ENCODE measurements at regions not wholly inside any gene's neighbourhood (a gene's known extent, or its start where the extent isn't known, plus 50 kb on each side); places are given as distances from the start of the nearest gene placed in this dataset.

DNA sequence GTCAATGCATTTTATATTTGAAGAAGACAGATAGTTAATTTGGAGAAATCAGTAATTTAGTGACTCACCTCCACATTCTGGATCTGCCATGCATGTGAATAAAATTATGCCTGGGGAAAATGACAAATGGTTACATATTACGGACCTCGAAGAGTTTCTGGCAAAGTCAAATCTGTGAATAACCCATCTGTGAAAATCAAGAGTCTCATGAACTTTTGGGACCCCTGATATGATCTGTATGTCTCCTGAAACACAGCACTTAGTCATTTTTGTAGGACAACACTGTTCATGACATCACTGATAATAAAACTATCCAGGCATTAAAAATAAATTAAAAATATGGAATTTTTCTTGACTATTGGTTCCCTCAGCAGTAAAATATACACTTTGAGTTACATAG is 584.5 kb downstream of the TLE4 start:
- Histone ChIP-seq H3K4me3 (ENCODE audit: low read length) (no peak overlapping the region), H3K4me2 (ENCODE audit: low read length) (no peak overlapping the region), H4K20me1 (ENCODE audit: control insufficient read depth, insufficient read depth, low read depth, low read length) (no peaks in the 10 kb centered on the region), H3K79me2 (ENCODE audit: control insufficient read depth, low read length) (no peaks in the 10 kb centered on the region), H3K9me3 (ENCODE audit: control insufficient read depth, insufficient read depth, low read length) (no peaks in the 10 kb centered on the region), H3K9me2 (replicated peaks; ENCODE audit: control insufficient read depth, low read length) (no peaks in the 10 kb centered on the region), H3K27ac (ENCODE audit: low read depth, low read length) (no peak overlapping the region), H3K4me1 (ENCODE audit: control insufficient read depth, low read length) (0 out of 2 replicates have a peak, but pooled peaks cover 5% of the 10 kb centered on the region), H3F3A (ENCODE audit: control insufficient read depth, insufficient read depth) (no peaks in the 10 kb centered on the region), H3K27me3 (ENCODE audit: control insufficient read depth, low read length) (no peaks in the 10 kb centered on the region), H3K36me3 (ENCODE audit: control insufficient read depth, low read length) (no peaks in the 10 kb centered on the region)
- TF ChIP-seq, protein P1, sequence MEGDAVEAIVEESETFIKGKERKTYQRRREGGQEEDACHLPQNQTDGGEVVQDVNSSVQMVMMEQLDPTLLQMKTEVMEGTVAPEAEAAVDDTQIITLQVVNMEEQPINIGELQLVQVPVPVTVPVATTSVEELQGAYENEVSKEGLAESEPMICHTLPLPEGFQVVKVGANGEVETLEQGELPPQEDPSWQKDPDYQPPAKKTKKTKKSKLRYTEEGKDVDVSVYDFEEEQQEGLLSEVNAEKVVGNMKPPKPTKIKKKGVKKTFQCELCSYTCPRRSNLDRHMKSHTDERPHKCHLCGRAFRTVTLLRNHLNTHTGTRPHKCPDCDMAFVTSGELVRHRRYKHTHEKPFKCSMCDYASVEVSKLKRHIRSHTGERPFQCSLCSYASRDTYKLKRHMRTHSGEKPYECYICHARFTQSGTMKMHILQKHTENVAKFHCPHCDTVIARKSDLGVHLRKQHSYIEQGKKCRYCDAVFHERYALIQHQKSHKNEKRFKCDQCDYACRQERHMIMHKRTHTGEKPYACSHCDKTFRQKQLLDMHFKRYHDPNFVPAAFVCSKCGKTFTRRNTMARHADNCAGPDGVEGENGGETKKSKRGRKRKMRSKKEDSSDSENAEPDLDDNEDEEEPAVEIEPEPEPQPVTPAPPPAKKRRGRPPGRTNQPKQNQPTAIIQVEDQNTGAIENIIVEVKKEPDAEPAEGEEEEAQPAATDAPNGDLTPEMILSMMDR (IDR thresholded peaks at IDR 0.05; ENCODE audit: low read depth, low read length, poor library complexity, severe bottlenecking) = no peak
- TF ChIP-seq EZH2phosphoT487 (IDR thresholded peaks at IDR 0.05; ENCODE audit: borderline replicate concordance, low read length) = no peak

DNA sequence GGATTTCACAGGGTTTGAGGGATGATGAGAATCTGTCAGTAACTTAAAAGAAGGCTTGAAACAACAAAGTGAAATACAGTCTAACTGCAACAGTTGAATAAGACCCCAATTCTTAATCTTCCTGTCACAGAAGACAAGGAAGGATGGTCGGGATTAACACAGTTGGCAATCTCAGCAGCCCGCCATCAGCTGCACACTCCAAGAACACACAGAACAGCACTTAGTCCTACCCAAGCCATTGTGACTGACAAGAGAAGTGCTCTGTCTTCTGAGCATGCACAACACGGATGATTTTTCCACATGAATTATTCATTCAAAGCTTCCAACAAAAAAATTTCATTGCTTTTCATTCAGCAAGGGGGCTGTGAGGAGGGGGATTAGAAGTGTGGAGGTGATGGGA is 576.1 kb downstream of the TLE4 start:
- Histone ChIP-seq H3K9me2 (replicated peaks; ENCODE audit: control insufficient read depth, low read length) (no peaks in the 10 kb centered on the region), H3K36me3 (ENCODE audit: control insufficient read depth, low read length) (no peaks in the 10 kb centered on the region), H4K20me1 (ENCODE audit: control insufficient read depth, insufficient read depth, low read depth, low read length) (no peaks in the 10 kb centered on the region), H3K4me1 (ENCODE audit: control insufficient read depth, low read length) (no peaks in the 10 kb centered on the region), H3K27me3 (ENCODE audit: control insufficient read depth, low read length) (no peaks in the 10 kb centered on the region), H3K79me2 (ENCODE audit: control insufficient read depth, low read length) (no peaks in the 10 kb centered on the region), H3F3A (ENCODE audit: control insufficient read depth, insufficient read depth) (no peaks in the 10 kb centered on the region), H3K27ac (ENCODE audit: low read depth, low read length) (no peak overlapping the region), H3K4me2 (ENCODE audit: low read length) (no peak overlapping the region), H3K4me3 (ENCODE audit: low read length) (no peak overlapping the region), H3K9me3 (ENCODE audit: control insufficient read depth, insufficient read depth, low read length) (no peaks in the 10 kb centered on the region)
- no peak for TF ChIP-seq EZH2phosphoT487 (IDR thresholded peaks at IDR 0.05; ENCODE audit: borderline replicate concordance, low read length)
- TF ChIP-seq, protein P1 (IDR thresholded peaks at IDR 0.05; ENCODE audit: low read depth, low read length, poor library complexity, severe bottlenecking) = no peak

DNA sequence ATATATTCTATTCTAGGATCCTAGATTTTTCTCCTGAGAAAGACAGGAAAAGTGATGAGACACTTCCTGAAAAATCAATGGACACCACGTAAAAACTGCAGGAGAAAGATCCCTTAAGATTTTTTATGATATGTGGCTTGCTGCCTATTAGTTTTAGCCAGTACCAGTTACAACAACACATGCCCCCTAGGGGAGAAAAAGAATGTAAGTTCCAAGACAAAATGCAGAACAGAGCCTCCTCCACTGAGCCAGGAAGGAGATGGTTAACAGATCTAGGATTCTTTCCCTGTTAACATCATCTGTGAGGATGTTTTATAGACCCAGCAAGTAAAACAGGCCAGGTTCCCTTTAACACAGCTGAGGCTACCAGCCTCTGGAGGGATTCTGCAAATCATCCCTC is 574.7 kb downstream of the TLE4 start:
- Histone ChIP-seq H3K27ac (ENCODE audit: low read depth, low read length) (no peak overlapping the region), H3K4me2 (ENCODE audit: low read length) (no peak overlapping the region), H3K9me3 (ENCODE audit: control insufficient read depth, insufficient read depth, low read length) (no peaks in the 10 kb centered on the region), H3K27me3 (ENCODE audit: control insufficient read depth, low read length) (no peaks in the 10 kb centered on the region), H3K79me2 (ENCODE audit: control insufficient read depth, low read length) (no peaks in the 10 kb centered on the region), H3K36me3 (ENCODE audit: control insufficient read depth, low read length) (no peaks in the 10 kb centered on the region), H3K4me1 (ENCODE audit: control insufficient read depth, low read length) (no peaks in the 10 kb centered on the region), H3K4me3 (ENCODE audit: low read length) (no peak overlapping the region), H3F3A (ENCODE audit: control insufficient read depth, insufficient read depth) (no peaks in the 10 kb centered on the region), H3K9me2 (replicated peaks; ENCODE audit: control insufficient read depth, low read length) (no peaks in the 10 kb centered on the region), H4K20me1 (ENCODE audit: control insufficient read depth, insufficient read depth, low read depth, low read length) (no peaks in the 10 kb centered on the region)
- TF ChIP-seq EZH2phosphoT487 (IDR thresholded peaks at IDR 0.05; ENCODE audit: borderline replicate concordance, low read length) = no peak
- TF ChIP-seq, protein P1 (IDR thresholded peaks at IDR 0.05; ENCODE audit: low read depth, low read length, poor library complexity, severe bottlenecking) = no peak

DNA sequence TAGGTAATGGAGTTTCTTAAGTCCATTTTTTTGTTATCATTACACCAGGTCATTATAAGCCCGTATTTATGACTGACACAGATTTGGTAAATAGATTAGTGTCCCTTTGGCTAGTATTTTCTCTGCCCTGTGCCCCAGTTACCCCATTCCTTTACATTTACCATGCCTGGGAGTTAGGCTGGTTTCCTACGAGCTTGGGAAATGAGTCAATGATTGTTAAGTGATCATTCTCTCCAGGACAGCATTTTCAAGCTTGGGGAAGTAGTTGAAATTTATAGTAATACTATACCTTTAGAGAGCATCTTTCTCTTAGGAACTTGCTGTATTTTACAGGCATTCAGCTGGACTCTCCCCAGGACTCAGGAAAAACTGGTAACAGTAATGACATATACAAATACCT is 573.1 kb downstream of the TLE4 start:
- TF ChIP-seq, protein P1 (IDR thresholded peaks at IDR 0.05; ENCODE audit: low read depth, low read length, poor library complexity, severe bottlenecking) = no peak
- TF ChIP-seq EZH2phosphoT487 (IDR thresholded peaks at IDR 0.05; ENCODE audit: borderline replicate concordance, low read length) = no peak
- Histone ChIP-seq H3F3A (ENCODE audit: control insufficient read depth, insufficient read depth) (no peaks in the 10 kb centered on the region), H3K4me2 (ENCODE audit: low read length) (no peak overlapping the region), H3K4me3 (ENCODE audit: low read length) (no peak overlapping the region), H3K4me1 (ENCODE audit: control insufficient read depth, low read length) (no peaks in the 10 kb centered on the region), H3K9me2 (replicated peaks; ENCODE audit: control insufficient read depth, low read length) (no peaks in the 10 kb centered on the region), H3K79me2 (ENCODE audit: control insufficient read depth, low read length) (no peaks in the 10 kb centered on the region), H4K20me1 (ENCODE audit: control insufficient read depth, insufficient read depth, low read depth, low read length) (no peaks in the 10 kb centered on the region), H3K36me3 (ENCODE audit: control insufficient read depth, low read length) (no peaks in the 10 kb centered on the region), H3K27me3 (ENCODE audit: control insufficient read depth, low read length) (no peaks in the 10 kb centered on the region), H3K27ac (ENCODE audit: low read depth, low read length) (no peak overlapping the region), H3K9me3 (ENCODE audit: control insufficient read depth, insufficient read depth, low read length) (no peaks in the 10 kb centered on the region)
